GM20000 (cell line): ENCODE measurements at regions not wholly inside any gene's neighbourhood (a gene's known extent, or its start where the extent isn't known, plus 50 kb on each side); places are given as distances from the start of the nearest gene placed in this dataset.

Source experiments
- DNase-seq: peaks from one replicate; pipeline ENCODE4 v3.0.0; 2012; ENCODE audit warnings: low spot score
- CTCF ChIP-seq: IDR thresholded peaks from 2 replicates; pipeline ENCODE4 v1.5.1; 2012; ENCODE audit warnings: mild to moderate bottlenecking, control low read depth; ENCODE audit errors: extremely low read depth, missing control alignments

DNA sequence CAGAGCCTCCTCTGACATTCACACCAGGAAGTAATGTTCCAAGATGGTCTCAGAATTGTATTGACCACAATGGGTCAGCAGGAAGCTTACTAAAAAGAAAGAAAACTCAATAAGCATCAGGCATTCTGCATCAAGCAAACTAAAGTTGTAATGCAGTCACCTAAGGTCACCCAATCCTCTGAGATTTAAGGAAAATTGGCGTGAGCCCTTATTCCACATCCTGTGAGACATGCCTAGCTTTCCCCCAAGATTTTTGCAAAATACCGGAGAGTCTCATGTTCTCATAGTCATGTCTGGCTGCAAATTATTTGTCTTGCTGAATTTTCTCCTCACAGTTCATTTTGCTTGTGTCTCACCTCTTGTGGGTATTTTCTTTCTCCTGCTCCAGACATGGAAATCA lies 417.1 kb upstream of the SOX9 start:
- no peak for DNase-seq
- TF ChIP-seq CTCF, result no peak

DNA sequence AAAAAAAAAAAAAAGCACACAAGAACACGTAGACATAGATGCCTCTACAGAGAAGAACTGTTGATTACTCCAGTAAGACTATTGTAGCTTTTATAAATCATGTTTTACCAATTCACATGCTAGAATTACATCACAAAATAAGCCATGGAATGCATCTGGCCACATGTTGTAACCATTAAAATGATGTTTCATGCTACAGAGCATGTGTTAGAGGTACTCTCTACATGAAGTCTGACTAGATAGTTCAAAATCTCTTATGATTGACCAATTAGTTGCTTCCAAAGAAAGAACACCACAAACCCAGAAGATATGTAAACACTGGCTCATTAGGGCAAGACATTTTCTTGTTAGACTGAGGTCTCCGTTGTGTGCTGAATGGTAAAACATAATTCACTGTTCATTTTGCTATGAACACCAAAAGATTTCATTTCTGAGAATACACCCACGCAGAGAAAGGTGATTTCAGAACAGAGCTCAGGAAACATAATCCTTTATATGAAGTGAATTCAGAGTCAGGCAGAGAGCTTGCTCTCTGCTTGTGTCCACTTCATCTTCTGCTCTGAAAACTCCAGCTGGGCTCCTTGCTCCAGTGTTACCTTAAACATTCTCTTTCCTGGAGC lies 411.4 kb upstream of the SOX9 start:
- no peak for DNase-seq
- no peak for TF ChIP-seq CTCF

DNA sequence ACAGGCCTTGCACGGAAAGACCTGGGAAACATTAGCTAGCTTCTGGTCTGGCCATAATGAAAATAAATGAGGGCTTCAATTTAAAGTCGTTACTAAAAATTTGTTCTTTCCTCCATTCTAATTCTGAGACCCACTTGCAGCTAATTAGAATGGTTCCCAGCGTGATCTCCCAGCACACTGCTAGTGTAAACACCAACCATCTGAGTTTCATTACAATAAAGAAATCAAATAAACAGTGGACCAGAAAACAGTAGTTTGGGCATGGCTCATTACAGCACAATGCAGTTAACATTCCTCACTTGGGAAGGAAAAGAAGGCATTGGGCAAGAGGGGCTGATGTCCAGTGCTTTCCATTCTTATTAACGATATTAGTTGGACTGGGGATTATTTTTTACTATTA lies 410.9 kb upstream of the SOX9 start:
- TF ChIP-seq CTCF, result no peak
- no peak for DNase-seq

DNA sequence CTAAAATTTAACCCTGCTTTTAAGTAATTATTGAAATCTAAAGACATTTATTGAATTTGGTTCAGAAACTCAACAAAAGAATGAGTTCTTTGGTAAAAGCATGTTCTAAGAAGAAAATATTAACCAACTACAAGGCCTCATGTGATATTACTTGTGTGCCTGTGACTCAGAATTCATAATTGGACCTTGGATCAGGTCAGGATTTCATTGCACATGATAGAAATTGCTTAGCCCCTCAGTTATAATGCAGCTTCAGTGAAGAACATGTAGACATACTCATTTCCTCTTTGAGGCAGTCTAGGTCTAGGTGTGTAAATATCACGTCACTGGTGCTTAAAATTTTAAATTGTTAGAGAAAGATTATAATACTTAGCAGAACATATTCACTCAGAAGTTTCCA lies 410.0 kb upstream of the SOX9 start:
- no peak for DNase-seq
- TF ChIP-seq CTCF, result no peak

DNA sequence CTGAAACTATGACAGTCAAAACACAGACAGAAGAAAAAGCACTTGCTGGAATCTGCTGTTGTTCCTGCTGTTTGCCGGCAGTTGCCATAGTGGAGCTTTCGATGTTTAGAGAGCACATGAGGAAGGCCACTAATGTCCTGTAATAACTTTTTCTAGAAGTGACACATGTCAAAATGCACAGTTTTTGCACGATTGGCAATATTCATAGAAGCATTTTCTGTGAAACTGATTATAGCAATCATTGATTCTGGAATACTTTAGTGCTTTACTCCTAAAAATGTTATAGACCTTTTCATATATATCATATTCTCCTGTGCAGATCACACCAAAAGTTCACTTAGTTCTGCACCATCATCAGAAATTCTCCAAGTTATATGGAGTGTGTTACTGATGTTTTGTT lies 407.0 kb upstream of the SOX9 start:
- DNase-seq, result no peak
- TF ChIP-seq CTCF, result no peak

GRCh38 chr17:71724339-71724738 lies 396.5 kb upstream of the SOX9 start:
- DNase-seq, result no peak
- TF ChIP-seq CTCF, result no peak

GRCh38 chr17:71725811-71726210 lies 395.0 kb upstream of the SOX9 start:
- no peak for TF ChIP-seq CTCF
- no peak for DNase-seq

DNA sequence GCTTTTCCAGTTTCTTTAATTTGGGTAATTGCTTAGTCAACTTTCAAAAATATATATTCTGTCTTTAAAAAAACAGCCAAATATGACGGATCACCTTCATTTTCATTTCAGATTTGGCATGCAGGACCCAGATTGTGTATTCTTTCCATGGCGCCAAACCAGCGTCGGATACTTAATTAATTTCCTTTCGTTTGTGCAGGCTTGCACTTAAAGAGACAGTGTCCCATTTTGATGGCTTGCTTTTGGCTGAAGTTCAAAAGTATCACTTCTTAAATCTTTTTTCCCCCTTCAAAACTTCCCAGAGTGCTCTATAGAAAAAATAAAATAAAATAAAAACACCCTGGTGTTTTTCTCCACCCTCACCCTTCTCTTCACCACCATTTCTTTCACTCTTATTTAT lies 394.5 kb upstream of the SOX9 start:
- DNase-seq, result no peak
- TF ChIP-seq CTCF, result no peak
